HepG2 (cell line): ENCODE measurements at regions not wholly inside any gene's neighbourhood (a gene's known extent, or its start where the extent isn't known, plus 50 kb on each side); places are given as distances from the start of the nearest gene placed in this dataset.

Source experiments
- ATAC-seq: fragments of 200-7000 bp; cut with Tn5 transposase; 3 replicates; pipeline ENCODE4 v1.9.1; 2020; ENCODE audit warnings: mild to moderate bottlenecking, moderate library complexity
- BruUV-seq: library from RNA; stranded (reverse); fragments of 400-500 nt; replicated peaks from 2 replicates; lab custom pipeline; 2021; lab: Mats Ljungman, UMichigan
- CTCF ChIA-PET: fragments of 300-600 bp; formaldehyde crosslinking; extraction: SDS; loops from one replicate; lab custom pipeline; 2021; ENCODE audit warnings: low total read pairs, inconsistent platforms, low intra/inter-chr PET ratio; lab: Yijun Ruan, JAX
- POLR2A ChIA-PET: fragments of 350-600 bp; sonication (Branson Sonifier 250); formaldehyde crosslinking; loops from one replicate; lab custom pipeline; 2020; ENCODE audit warnings: antibody characterized with exemption, inconsistent platforms; lab: Yijun Ruan, JAX
- DNase-seq: peaks from one replicate; pipeline ENCODE4 v3.0.0-alpha.2; 2015; ENCODE audit warnings: low spot score
- FAIRE-seq: peaks from 3 replicates; lab custom pipeline; 2011; peaks lifted over from hg19 to GRCh38; lab: Jason Lieb, UNC
- H2AFZ ChIP-seq: one replicate; pipeline ENCODE4 v1.6.1; 2011; ENCODE audit warnings: low read length, inconsistent platforms
- H3K27ac ChIP-seq: fragments of 300-600 bp; 3 replicates; pipeline ENCODE4 v1.8.0; 2011; ENCODE audit warnings: mixed run types, mild to moderate bottlenecking, mixed read lengths, low read length, inconsistent platforms; ENCODE audit not compliant: insufficient read depth; ENCODE audit errors: extremely low read length
- H3K27me3 ChIP-seq, 2 experiments: fragments of 200-600 bp in 1 of 2; 2 replicates in 1 of 2; 3 replicates in 1 of 2; pipeline versions ENCODE4 v1.6.0 to v1.8.0; 2011; ENCODE audit warnings: low read length in 2 of 2, mild to moderate bottlenecking in 2 of 2, moderate library complexity in 2 of 2, inconsistent platforms in 1 of 2; ENCODE audit not compliant: insufficient read depth in 2 of 2, control insufficient read depth in 1 of 2
- H3K36me3 ChIP-seq, 2 experiments: fragments of 200-600 bp in 1 of 2; replicated peaks in 1 of 2; 2 replicates in 1 of 2; 3 replicates in 1 of 2; pipeline versions ENCODE4 v1.5.1 to v1.8.0; 2011; ENCODE audit warnings: low read length in 2 of 2, inconsistent platforms in 1 of 2; ENCODE audit not compliant: insufficient read depth in 2 of 2, control insufficient read depth in 1 of 2
- H3K4me1 ChIP-seq: 2 replicates; pipeline ENCODE4 v1.5.1; 2012; ENCODE audit warnings: low read length, inconsistent platforms; ENCODE audit not compliant: insufficient read depth
- H3K4me2 ChIP-seq: 2 replicates; pipeline ENCODE4 v1.6.0; 2011; ENCODE audit warnings: low read depth, low read length, inconsistent platforms
- H3K4me3 ChIP-seq, 3 experiments: fragments of 200-600 bp in 1 of 3; sonication (generic), shearing (Covaris generic) in 1 of 3; replicated peaks in 1 of 3; 2 replicates each; pipeline ENCODE4 v1.5.1; 2011 to 2016; ENCODE audit warnings: low read length in 3 of 3, inconsistent platforms in 2 of 3, low read depth in 2 of 3, mild to moderate bottlenecking in 2 of 3, control low read depth in 1 of 3, mixed read lengths in 1 of 3; ENCODE audit not compliant: insufficient read depth in 1 of 3
- H3K79me2 ChIP-seq: one replicate; pipeline ENCODE4 v1.6.1; 2011; ENCODE audit warnings: low read length, inconsistent platforms; ENCODE audit not compliant: insufficient read depth
- H3K9ac ChIP-seq: 2 replicates; pipeline ENCODE4 v1.6.0; 2011; ENCODE audit warnings: mild to moderate bottlenecking, low read depth, low read length, inconsistent platforms; ENCODE audit not compliant: insufficient read depth
- H3K9me3 ChIP-seq: 2 replicates; pipeline ENCODE4 v1.5.1; 2012; ENCODE audit warnings: mild to moderate bottlenecking, low read length
- H4K20me1 ChIP-seq: 2 replicates; pipeline ENCODE4 v1.6.0; 2011; ENCODE audit warnings: inconsistent platforms, mild to moderate bottlenecking, low read length, moderate library complexity; ENCODE audit not compliant: insufficient read depth
- DDIT3 ChIP-seq: sonication (generic); formaldehyde crosslinking; IDR thresholded peaks from 2 replicates; pipeline ENCODE4 v1.4.0; 2020; ENCODE audit warnings: mild to moderate bottlenecking, missing genetic modification reagents
- MTF1 ChIP-seq: sonication (generic); formaldehyde crosslinking; IDR thresholded peaks from 2 replicates; pipeline ENCODE4 v1.5.0; 2020; ENCODE audit warnings: missing genetic modification reagents
- NAIF1 ChIP-seq: sonication (generic); formaldehyde crosslinking; IDR thresholded peaks from 2 replicates; pipeline ENCODE4 v1.5.0; 2020; ENCODE audit warnings: mild to moderate bottlenecking, missing genetic modification reagents, borderline replicate concordance
- NR1H2 ChIP-seq: sonication (generic); formaldehyde crosslinking; IDR thresholded peaks from 2 replicates; pipeline ENCODE4 v1.8.1; 2022; ENCODE audit warnings: low read depth, missing genetic modification reagents, borderline replicate concordance
- PRDM10 ChIP-seq: sonication (generic); formaldehyde crosslinking; IDR thresholded peaks from 2 replicates; pipeline ENCODE4 v1.4.0; 2020; ENCODE audit warnings: low read depth, missing genetic modification reagents
- RNF219 ChIP-seq: sonication (generic); formaldehyde crosslinking; IDR thresholded peaks from 2 replicates; pipeline ENCODE4 v1.5.0; 2020; ENCODE audit warnings: mild to moderate bottlenecking, missing genetic modification reagents
- SMAD3 ChIP-seq: sonication (generic); formaldehyde crosslinking; IDR thresholded peaks from 2 replicates; pipeline ENCODE4 v1.4.0; 2020; ENCODE audit warnings: missing genetic modification reagents
- SMYD3 ChIP-seq: sonication (generic); formaldehyde crosslinking; IDR thresholded peaks from 2 replicates; pipeline ENCODE4 v1.8.1; 2023; ENCODE audit warnings: mild to moderate bottlenecking, missing genetic modification reagents
- TERF1 ChIP-seq: sonication (generic); formaldehyde crosslinking; IDR thresholded peaks from 2 replicates; pipeline ENCODE4 v1.8.0; 2022; ENCODE audit warnings: mild to moderate bottlenecking, missing genetic modification reagents, moderate library complexity
- TGIF2 ChIP-seq: IDR thresholded peaks from 2 replicates; pipeline ENCODE4 v1.6.1; 2016; ENCODE audit warnings: control low read depth, missing compliant biosample characterization
- THYN1 ChIP-seq: sonication (generic); formaldehyde crosslinking; IDR thresholded peaks from 2 replicates; pipeline ENCODE4 v1.8.1; 2023; ENCODE audit warnings: low read depth, mild to moderate bottlenecking, moderate library complexity, missing genetic modification reagents, borderline replicate concordance
- ZMAT3 ChIP-seq: sonication (generic); formaldehyde crosslinking; conservative IDR thresholded peaks from 2 replicates; pipeline ENCODE4 v1.7.0; 2021; ENCODE audit warnings: missing genetic modification reagents
- ZNF709 ChIP-seq: sonication (generic); formaldehyde crosslinking; IDR thresholded peaks from 2 replicates; pipeline ENCODE4 v1.5.0; 2020; ENCODE audit warnings: mild to moderate bottlenecking, missing genetic modification reagents
- ZNF772 ChIP-seq: sonication (generic); formaldehyde crosslinking; IDR thresholded peaks from 2 replicates; pipeline ENCODE4 v1.5.0; 2020; ENCODE audit warnings: mild to moderate bottlenecking, missing genetic modification reagents
- ZNF841 ChIP-seq: sonication (generic); formaldehyde crosslinking; IDR thresholded peaks from 2 replicates; pipeline ENCODE4 v1.8.1; 2023; ENCODE audit warnings: missing genetic modification reagents, borderline replicate concordance
- WGBS: methylation state at CpG from one replicate; pipeline ENCODE4 v1.1.6; 2017; ENCODE audit warnings: low lambda C conversion rate; 5-methylcytosine and 5-hydroxymethylcytosine counted together
- in situ Hi-C: cut with HindIII; loops from 2 replicates; pipeline ENCODE4 v1.10.0; 2017; ENCODE audit warnings: low pct_unique_long_range_greater_than_20kb; ENCODE audit not compliant: extremely low pct_ligation_motif_present
- intact Hi-C: fragments of 100-400 bp; cut with micrococcal nuclease; formaldehyde crosslinking; loops from one replicate; pipeline ENCODE4 v1.10.0; 2022; ENCODE audit not compliant: unreplicated experiment
- TF ChIP-seq, protein P1 (sequence below), 2 experiments: fragments of 450-650 bp in 1 of 2; sonication (generic) in 1 of 2; formaldehyde crosslinking; IDR thresholded peaks; 2 replicates each; pipeline versions ENCODE4 v1.5.0 to v1.8.0; 2020 to 2022; ENCODE audit warnings: mild to moderate bottlenecking in 1 of 2, missing genetic modification reagents in 1 of 2

DNA sequence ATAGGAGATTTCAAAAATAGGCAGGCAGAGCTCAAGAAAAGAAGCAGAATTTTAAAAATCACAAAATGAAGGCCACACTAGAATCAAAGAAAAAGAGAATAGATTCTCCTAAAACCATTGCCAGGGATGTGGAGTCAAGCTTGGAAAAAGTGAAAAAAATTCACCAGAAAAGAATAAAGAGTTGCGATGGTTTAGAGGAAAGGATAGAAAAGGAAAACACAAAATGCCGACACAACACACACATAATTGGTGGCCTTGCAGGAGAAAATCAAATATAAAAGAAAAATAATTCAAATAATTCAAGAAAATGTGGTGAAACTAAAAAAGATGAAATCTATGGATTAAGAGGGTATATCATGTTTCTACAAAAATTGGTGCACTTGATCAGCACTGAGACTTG, 181.6 kb upstream of the C14orf180 start:
- H3K27me3 ChIP-seq, result peaks cover 11 to 39% of the 10 kb centered on the region in 2 experiments

More for the DNA sequence above, 181.6 kb upstream of the C14orf180 start:
- no peaks in the 10 kb centered on the region for H4K20me1 ChIP-seq
- no peak overlapping the region for H3K4me2 ChIP-seq
- H3K79me2 ChIP-seq, result no peaks in the 10 kb centered on the region
- FAIRE-seq (no peak), DNase-seq (no peak), ATAC-seq (no peak)
- BruUV-seq, result no TSS peak
- no peaks in the 10 kb centered on the region for H3K36me3 ChIP-seq
- H3K27ac ChIP-seq, result no peak overlapping the region
- ChIA-PET CTCF (no interaction called here), POLR2A (no interaction called here)
- 22% methylated on average over 2 of the region's 2 CpGs for WGBS
- intact Hi-C loops (no loop called here), in situ Hi-C loops (no loop called here)
- no peak for TF ChIP-seq ZNF772 (CRISPR knock-in tag)
- no peak for TF ChIP-seq THYN1
- TF ChIP-seq ZNF841 (CRISPR knock-in tag), result no peak
- no peak for TF ChIP-seq NR1H2
- no peak for TF ChIP-seq SMAD3 (CRISPR knock-in tag)
- TF ChIP-seq NAIF1 (CRISPR knock-in tag), result no peak
- TF ChIP-seq ZMAT3, result no peak
- no peak for TF ChIP-seq MTF1 (CRISPR knock-in tag)
- TF ChIP-seq, protein P1, sequence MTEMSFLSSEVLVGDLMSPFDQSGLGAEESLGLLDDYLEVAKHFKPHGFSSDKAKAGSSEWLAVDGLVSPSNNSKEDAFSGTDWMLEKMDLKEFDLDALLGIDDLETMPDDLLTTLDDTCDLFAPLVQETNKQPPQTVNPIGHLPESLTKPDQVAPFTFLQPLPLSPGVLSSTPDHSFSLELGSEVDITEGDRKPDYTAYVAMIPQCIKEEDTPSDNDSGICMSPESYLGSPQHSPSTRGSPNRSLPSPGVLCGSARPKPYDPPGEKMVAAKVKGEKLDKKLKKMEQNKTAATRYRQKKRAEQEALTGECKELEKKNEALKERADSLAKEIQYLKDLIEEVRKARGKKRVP (CRISPR knock-in tag; IDR thresholded peaks at IDR 0.05), result no peak
- no peak for TF ChIP-seq SMYD3
- no peak for TF ChIP-seq ZNF709 (CRISPR knock-in tag)
- TF ChIP-seq DDIT3, result no peak
- no peak for TF ChIP-seq RNF219 (CRISPR knock-in tag)
- no peak for TF ChIP-seq TERF1 (CRISPR knock-in tag)
- TF ChIP-seq PRDM10 (CRISPR knock-in tag), result no peak
- no peak for TF ChIP-seq TGIF2 (CRISPR knock-in tag)
- no peak overlapping the region for H3K9ac ChIP-seq
- no peak overlapping the region for H3K4me3 ChIP-seq
- H3K9me3 ChIP-seq, result peaks cover 29% of the 10 kb centered on the region
- no peaks in the 10 kb centered on the region for H3K4me1 ChIP-seq
- no peak overlapping the region for H2AFZ ChIP-seq
